SK-N-SH treated with all-trans-retinoic acid at 6 μM for 48 hours (cell line): ENCODE measurements at regions not wholly inside any gene's neighbourhood (a gene's known extent, or its start where the extent isn't known, plus 50 kb on each side); places are given as distances from the start of the nearest gene placed in this dataset.
A peak's percentile ranks its signal among the peaks of the same experiment; 100 is the strongest.

Experiments used
- ATAC-seq: fragments of 200-7000 bp; cut with Tn5 transposase; 3 replicates; pipeline ENCODE4 v1.9.1; 2020; ENCODE audit warnings: mild to moderate bottlenecking, moderate library complexity
- BACH2 ChIP-seq: fragments of 250-450 bp; sonication (Bioruptor Pico); IDR thresholded peaks from 2 replicates; pipeline ENCODE4 v1.9.0; 2021; ENCODE audit warnings: mild to moderate bottlenecking, borderline replicate concordance
- CREB5 ChIP-seq: fragments of 250-450 bp; sonication (Bioruptor Pico); IDR thresholded peaks from 2 replicates; pipeline ENCODE4 v1.5.1; 2020; ENCODE audit warnings: low read depth, mild to moderate bottlenecking, moderate library complexity
- CSDC2 ChIP-seq: fragments of 250-450 bp; sonication (Bioruptor Pico); IDR thresholded peaks from 2 replicates; pipeline ENCODE4 v1.5.0; 2020; ENCODE audit warnings: mild to moderate bottlenecking, moderate library complexity
- CSRNP3 ChIP-seq: fragments of 250-450 bp; sonication (Bioruptor Pico); IDR thresholded peaks from 2 replicates; pipeline ENCODE4 v1.5.1; 2021; ENCODE audit warnings: mild to moderate bottlenecking, moderate library complexity
- ESRRG ChIP-seq: fragments of 250-450 bp; sonication (Bioruptor Pico); IDR thresholded peaks from 2 replicates; pipeline ENCODE4 v1.6.1; 2021; ENCODE audit warnings: mild to moderate bottlenecking
- GLIS3 ChIP-seq: fragments of 250-450 bp; sonication (Bioruptor Pico); IDR thresholded peaks from 2 replicates; pipeline ENCODE4 v1.5.0; 2020; ENCODE audit warnings: mild to moderate bottlenecking, moderate library complexity
- ISL1 ChIP-seq: fragments of 250-450 bp; sonication (Bioruptor Pico); IDR thresholded peaks from 2 replicates; pipeline ENCODE4 v2.1.2; 2022; ENCODE audit warnings: mild to moderate bottlenecking, moderate library complexity
- PPARA ChIP-seq: fragments of 250-450 bp; sonication (Bioruptor Pico); IDR thresholded peaks from 2 replicates; pipeline ENCODE4 v1.5.0; 2020; ENCODE audit warnings: mild to moderate bottlenecking, borderline replicate concordance
- RARB ChIP-seq: fragments of 250-450 bp; sonication (Bioruptor Pico); IDR thresholded peaks from 2 replicates; pipeline ENCODE4 v1.8.0; 2021; ENCODE audit warnings: mild to moderate bottlenecking, moderate library complexity
- SNAI2 ChIP-seq: fragments of 250-450 bp; sonication (Bioruptor Pico); IDR thresholded peaks from 2 replicates; pipeline ENCODE4 v1.5.0; 2020; ENCODE audit warnings: mild to moderate bottlenecking, moderate library complexity
- TCF4 ChIP-seq: fragments of 250-450 bp; sonication (Bioruptor Pico); IDR thresholded peaks from 2 replicates; pipeline ENCODE4 v1.8.0; 2021; ENCODE audit warnings: mild to moderate bottlenecking, moderate library complexity, borderline replicate concordance
- TOX ChIP-seq: fragments of 250-450 bp; sonication (Bioruptor Pico); IDR thresholded peaks from 2 replicates; pipeline ENCODE4 v1.8.0; 2021; ENCODE audit warnings: mild to moderate bottlenecking, moderate library complexity, borderline replicate concordance
- ZFP30 ChIP-seq: fragments of 450-650 bp; formaldehyde crosslinking; IDR thresholded peaks from 2 replicates; pipeline ENCODE4 v1.5.0; 2022; ENCODE audit warnings: mild to moderate bottlenecking, moderate library complexity
- ZNF565 ChIP-seq: fragments of 450-650 bp; formaldehyde crosslinking; conservative IDR thresholded peaks from 2 replicates; pipeline ENCODE4 v1.5.0; 2020; ENCODE audit warnings: low read depth, mild to moderate bottlenecking, moderate library complexity
- ZNF70 ChIP-seq: fragments of 450-650 bp; formaldehyde crosslinking; IDR thresholded peaks from 2 replicates; pipeline ENCODE4 v1.5.0; 2020; ENCODE audit warnings: mild to moderate bottlenecking, moderate library complexity
- ZNF8 ChIP-seq: fragments of 450-650 bp; formaldehyde crosslinking; IDR thresholded peaks from 2 replicates; pipeline ENCODE4 v1.5.0; 2020; ENCODE audit warnings: mild to moderate bottlenecking, moderate library complexity
- TF ChIP-seq, protein P1 (sequence below): fragments of 250-450 bp; sonication (Bioruptor Pico); IDR thresholded peaks from 2 replicates; pipeline ENCODE4 v1.5.0; 2020; ENCODE audit warnings: mild to moderate bottlenecking, moderate library complexity
- TF ChIP-seq, protein P2 (sequence below): fragments of 250-450 bp; sonication (Bioruptor Pico); IDR thresholded peaks from 2 replicates; pipeline ENCODE4 v1.8.0; 2021; ENCODE audit warnings: low read depth, mild to moderate bottlenecking, moderate library complexity, borderline replicate concordance
- TF ChIP-seq, protein P3 (sequence below): fragments of 250-450 bp; sonication (Bioruptor Pico); IDR thresholded peaks from 2 replicates; pipeline ENCODE4 v1.8.0; 2020; ENCODE audit warnings: mild to moderate bottlenecking, moderate library complexity, borderline replicate concordance

DNA sequence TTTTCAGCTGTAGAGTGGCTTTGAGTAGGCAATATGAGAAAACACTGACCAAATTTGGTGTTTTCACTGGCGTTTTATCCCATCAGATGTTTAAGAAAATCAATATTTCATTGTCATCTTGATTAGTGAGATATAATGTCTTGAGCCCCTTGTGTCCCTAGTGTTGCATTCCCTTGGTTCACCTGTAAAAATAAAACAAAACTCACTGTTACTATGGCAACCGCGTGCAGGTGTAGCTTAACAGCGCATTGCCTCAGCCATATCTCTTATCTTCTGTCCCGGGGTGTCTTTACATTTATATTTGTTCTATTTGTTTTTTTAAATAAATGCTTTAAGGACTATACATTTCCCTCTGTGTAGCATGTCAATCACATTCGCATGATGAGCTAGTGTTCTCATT lies 551.6 kb downstream of the ZIC1 start:
- ATAC-seq = no peak

DNA sequence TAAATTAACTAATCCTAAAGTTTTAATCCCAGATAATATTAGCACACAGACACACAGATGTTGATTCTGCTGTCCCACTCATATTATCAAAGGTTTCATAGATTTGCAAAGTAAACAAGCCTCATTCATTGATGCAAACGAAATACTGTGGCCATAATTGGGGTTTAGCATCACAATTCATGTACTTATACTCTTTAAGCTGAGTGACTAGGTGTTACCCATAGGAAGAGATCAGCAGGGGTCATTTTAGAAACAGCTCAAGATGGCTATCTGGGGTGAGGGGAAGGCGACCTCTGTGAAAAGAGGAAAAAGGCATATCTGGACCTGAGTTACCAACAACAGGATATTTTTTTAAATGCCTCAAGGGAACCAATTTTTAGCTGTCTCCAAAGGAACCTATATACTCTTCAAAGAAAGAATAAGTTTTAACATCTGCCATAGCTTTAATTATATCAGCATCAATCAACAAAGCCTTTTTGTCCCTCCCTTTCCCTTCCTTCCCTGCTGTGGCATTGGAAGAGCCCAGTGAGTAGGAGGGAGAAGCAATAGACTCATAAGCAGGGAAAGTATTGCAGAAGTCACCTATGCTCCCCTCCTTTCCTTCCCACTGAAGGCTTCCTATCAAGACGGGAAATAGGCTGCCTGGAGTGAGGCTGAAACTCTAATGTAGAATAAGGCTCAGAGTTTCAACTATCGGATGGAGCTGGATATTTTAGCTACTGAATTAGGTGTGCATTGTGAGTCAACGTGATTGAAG lies 553.4 kb downstream of the ZIC1 start:
- no peak for ATAC-seq
- no peak for TF ChIP-seq CREB5 (CRISPR knock-in tag)
- TF ChIP-seq, protein P1, sequence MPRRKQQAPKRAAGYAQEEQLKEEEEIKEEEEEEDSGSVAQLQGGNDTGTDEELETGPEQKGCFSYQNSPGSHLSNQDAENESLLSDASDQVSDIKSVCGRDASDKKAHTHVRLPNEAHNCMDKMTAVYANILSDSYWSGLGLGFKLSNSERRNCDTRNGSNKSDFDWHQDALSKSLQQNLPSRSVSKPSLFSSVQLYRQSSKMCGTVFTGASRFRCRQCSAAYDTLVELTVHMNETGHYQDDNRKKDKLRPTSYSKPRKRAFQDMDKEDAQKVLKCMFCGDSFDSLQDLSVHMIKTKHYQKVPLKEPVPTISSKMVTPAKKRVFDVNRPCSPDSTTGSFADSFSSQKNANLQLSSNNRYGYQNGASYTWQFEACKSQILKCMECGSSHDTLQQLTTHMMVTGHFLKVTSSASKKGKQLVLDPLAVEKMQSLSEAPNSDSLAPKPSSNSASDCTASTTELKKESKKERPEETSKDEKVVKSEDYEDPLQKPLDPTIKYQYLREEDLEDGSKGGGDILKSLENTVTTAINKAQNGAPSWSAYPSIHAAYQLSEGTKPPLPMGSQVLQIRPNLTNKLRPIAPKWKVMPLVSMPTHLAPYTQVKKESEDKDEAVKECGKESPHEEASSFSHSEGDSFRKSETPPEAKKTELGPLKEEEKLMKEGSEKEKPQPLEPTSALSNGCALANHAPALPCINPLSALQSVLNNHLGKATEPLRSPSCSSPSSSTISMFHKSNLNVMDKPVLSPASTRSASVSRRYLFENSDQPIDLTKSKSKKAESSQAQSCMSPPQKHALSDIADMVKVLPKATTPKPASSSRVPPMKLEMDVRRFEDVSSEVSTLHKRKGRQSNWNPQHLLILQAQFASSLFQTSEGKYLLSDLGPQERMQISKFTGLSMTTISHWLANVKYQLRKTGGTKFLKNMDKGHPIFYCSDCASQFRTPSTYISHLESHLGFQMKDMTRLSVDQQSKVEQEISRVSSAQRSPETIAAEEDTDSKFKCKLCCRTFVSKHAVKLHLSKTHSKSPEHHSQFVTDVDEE (CRISPR knock-in tag) = no peak
- TF ChIP-seq CSRNP3 (CRISPR knock-in tag) = no peak
- TF ChIP-seq, protein P2, sequence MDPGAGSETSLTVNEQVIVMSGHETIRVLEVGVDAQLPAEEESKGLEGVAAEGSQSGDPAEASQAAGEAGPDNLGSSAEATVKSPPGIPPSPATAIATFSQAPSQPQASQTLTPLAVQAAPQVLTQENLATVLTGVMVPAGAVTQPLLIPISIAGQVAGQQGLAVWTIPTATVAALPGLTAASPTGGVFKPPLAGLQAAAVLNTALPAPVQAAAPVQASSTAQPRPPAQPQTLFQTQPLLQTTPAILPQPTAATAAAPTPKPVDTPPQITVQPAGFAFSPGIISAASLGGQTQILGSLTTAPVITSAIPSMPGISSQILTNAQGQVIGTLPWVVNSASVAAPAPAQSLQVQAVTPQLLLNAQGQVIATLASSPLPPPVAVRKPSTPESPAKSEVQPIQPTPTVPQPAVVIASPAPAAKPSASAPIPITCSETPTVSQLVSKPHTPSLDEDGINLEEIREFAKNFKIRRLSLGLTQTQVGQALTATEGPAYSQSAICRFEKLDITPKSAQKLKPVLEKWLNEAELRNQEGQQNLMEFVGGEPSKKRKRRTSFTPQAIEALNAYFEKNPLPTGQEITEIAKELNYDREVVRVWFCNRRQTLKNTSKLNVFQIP = no peak
- TF ChIP-seq ISL1 (CRISPR knock-in tag) = no peak
- no peak for TF ChIP-seq ZNF8 (CRISPR knock-in tag)
- no peak for TF ChIP-seq SNAI2 (CRISPR knock-in tag)
- no peak for TF ChIP-seq ZFP30 (CRISPR knock-in tag)
- TF ChIP-seq, all 23 proteins: peak for 0

More for the DNA sequence above, 551.6 kb downstream of the ZIC1 start:
- TF ChIP-seq TCF4 (CRISPR knock-in tag) = 0 out of 2 replicates have a peak, but pooled peaks have one; percentile 1
- TF ChIP-seq ZNF8 (CRISPR knock-in tag) = no peak
- no peak for TF ChIP-seq TOX (CRISPR knock-in tag)
- TF ChIP-seq, protein P1 (CRISPR knock-in tag) = no peak
- no peak for TF ChIP-seq ZNF70 (CRISPR knock-in tag)

- TF ChIP-seq, protein P1 (CRISPR knock-in tag) = no peak
- TF ChIP-seq, protein P2 = no peak
- TF ChIP-seq ESRRG (CRISPR knock-in tag) (no peak), PPARA (CRISPR knock-in tag) (no peak), ISL1 (CRISPR knock-in tag) (no peak), TCF4 (CRISPR knock-in tag) (no peak), RARB (CRISPR knock-in tag) (no peak), BACH2 (no peak), ZNF8 (CRISPR knock-in tag) (no peak), GLIS3 (CRISPR knock-in tag) (no peak), ZNF565 (CRISPR knock-in tag) (no peak), CSDC2 (CRISPR knock-in tag) (no peak)
- TF ChIP-seq, protein P3, sequence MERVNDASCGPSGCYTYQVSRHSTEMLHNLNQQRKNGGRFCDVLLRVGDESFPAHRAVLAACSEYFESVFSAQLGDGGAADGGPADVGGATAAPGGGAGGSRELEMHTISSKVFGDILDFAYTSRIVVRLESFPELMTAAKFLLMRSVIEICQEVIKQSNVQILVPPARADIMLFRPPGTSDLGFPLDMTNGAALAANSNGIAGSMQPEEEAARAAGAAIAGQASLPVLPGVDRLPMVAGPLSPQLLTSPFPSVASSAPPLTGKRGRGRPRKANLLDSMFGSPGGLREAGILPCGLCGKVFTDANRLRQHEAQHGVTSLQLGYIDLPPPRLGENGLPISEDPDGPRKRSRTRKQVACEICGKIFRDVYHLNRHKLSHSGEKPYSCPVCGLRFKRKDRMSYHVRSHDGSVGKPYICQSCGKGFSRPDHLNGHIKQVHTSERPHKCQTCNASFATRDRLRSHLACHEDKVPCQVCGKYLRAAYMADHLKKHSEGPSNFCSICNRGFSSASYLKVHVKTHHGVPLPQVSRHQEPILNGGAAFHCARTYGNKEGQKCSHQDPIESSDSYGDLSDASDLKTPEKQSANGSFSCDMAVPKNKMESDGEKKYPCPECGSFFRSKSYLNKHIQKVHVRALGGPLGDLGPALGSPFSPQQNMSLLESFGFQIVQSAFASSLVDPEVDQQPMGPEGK (CRISPR knock-in tag) = no peak
- no peak for ATAC-seq
Measured at GRCh38 chr3:147963711-147964110, 554.5 kb downstream of the ZIC1 start.
